NCI-H446 treated with DMSO at 0.1 percent for 48 hours (cell line): ENCODE measurements at regions not wholly inside any gene's neighbourhood (a gene's known extent, or its start where the extent isn't known, plus 50 kb on each side); places are given as distances from the start of the nearest gene placed in this dataset.
"Not testable (repeated sequence)": the region's sequence is repeated elsewhere in the genome, so short reads cannot be mapped to it uniquely, and the experiment has no call there.

Experiments
- DNase-seq: peaks from one replicate; lab custom pipeline; 2025; lab: John Stamatoyannopoulos, UW

GRCh38 chrX:95218976-95219375, 1465.7 kb upstream of the DIAPH2 start:
- no peak for DNase-seq

GRCh38 chrX:95248386-95248785, 1436.3 kb upstream of the DIAPH2 start:
- DNase-seq, result no peak

GRCh38 chrX:95290455-95290854, 1394.2 kb upstream of the DIAPH2 start:
- no peak for DNase-seq

GRCh38 chrX:95291561-95291960, 1393.1 kb upstream of the DIAPH2 start:
- no peak for DNase-seq

GRCh38 chrX:95318882-95319281, 1365.8 kb upstream of the DIAPH2 start:
- DNase-seq, result no peak

- no peak for DNase-seq
Observed at GRCh38 chrX:95325185-95325584, 1359.5 kb upstream of the DIAPH2 start.

- DNase-seq, result no peak
Observed at GRCh38 chrX:95330292-95330691, 1354.3 kb upstream of the DIAPH2 start.

- DNase-seq, result no peak
Observed at GRCh38 chrX:95332530-95332929, 1352.1 kb upstream of the DIAPH2 start.

- DNase-seq, result no peak
Observed at GRCh38 chrX:95346856-95347255, 1337.8 kb upstream of the DIAPH2 start.

- DNase-seq, result no peak
Observed at GRCh38 chrX:95350774-95351488, 1333.7 kb upstream of the DIAPH2 start.

- no peak for DNase-seq
Observed at GRCh38 chrX:95367286-95367685, 1317.4 kb upstream of the DIAPH2 start.

- no peak for DNase-seq
Observed at GRCh38 chrX:95382799-95383198, 1301.8 kb upstream of the DIAPH2 start.

GRCh38 chrX:95383778-95384177, 1300.9 kb upstream of the DIAPH2 start:
- DNase-seq, result peak; percentile 44

- peak; percentile 81 for DNase-seq
Observed at GRCh38 chrX:95427389-95427788, 1257.3 kb upstream of the DIAPH2 start.

GRCh38 chrX:95435198-95435597, 1249.4 kb upstream of the DIAPH2 start:
- no peak for DNase-seq

- DNase-seq, result no peak
Observed at GRCh38 chrX:95441836-95442235, 1242.8 kb upstream of the DIAPH2 start.

GRCh38 chrX:95484781-95485180, 1199.9 kb upstream of the DIAPH2 start:
- no peak for DNase-seq

GRCh38 chrX:95505721-95506120, 1178.9 kb upstream of the DIAPH2 start:
- DNase-seq, result no peak

GRCh38 chrX:95509474-95509873, 1175.2 kb upstream of the DIAPH2 start:
- DNase-seq, result no peak

- not testable (repeated sequence) for DNase-seq
Observed at GRCh38 chrX:95524018-95524417, 1160.6 kb upstream of the DIAPH2 start.

GRCh38 chrX:95536111-95536510, 1148.5 kb upstream of the DIAPH2 start:
- no peak for DNase-seq

GRCh38 chrX:95536661-95537060, 1148.0 kb upstream of the DIAPH2 start:
- DNase-seq, result no peak

- no peak for DNase-seq
Observed at GRCh38 chrX:95539041-95539440, 1145.6 kb upstream of the DIAPH2 start.

- DNase-seq, result not testable (repeated sequence)
Observed at GRCh38 chrX:95549552-95549951, 1135.1 kb upstream of the DIAPH2 start.
